Activated CD8-positive, alpha-beta memory T cell treated with anti-CD3 and anti-CD28 coated beads for 36 hours (primary cell): ENCODE measurements at regions not wholly inside any gene's neighbourhood (a gene's known extent, or its start where the extent isn't known, plus 50 kb on each side); places are given as distances from the start of the nearest gene placed in this dataset.

Experiments
- CTCF ChIA-PET: fragments of 350-600 bp; sonication (Branson Sonifier 250); formaldehyde crosslinking; loops from one replicate; lab custom pipeline; 2021; ENCODE audit warnings: antibody characterized with exemption; lab: Charles Lee
- POLR2A ChIA-PET: fragments of 350-600 bp; sonication (Branson Sonifier 250); formaldehyde crosslinking; loops from one replicate; lab custom pipeline; 2021; ENCODE audit warnings: antibody characterized with exemption; lab: Charles Lee

- POLR2A ChIA-PET, result no interaction called here
- CTCF ChIA-PET, result interaction anchor here (0.6 kb wide), 1 partner anchor 15 kb away, joined by 4 read pairs; no protein-coding TSS in a partner anchor
Observed at GRCh38 chr7:40966693-40967092, 736.2 kb downstream of the INHBA start.

- POLR2A ChIA-PET, result no interaction called here
Observed at GRCh38 chr7:40965774-40966173, 737.1 kb downstream of the INHBA start.

DNA sequence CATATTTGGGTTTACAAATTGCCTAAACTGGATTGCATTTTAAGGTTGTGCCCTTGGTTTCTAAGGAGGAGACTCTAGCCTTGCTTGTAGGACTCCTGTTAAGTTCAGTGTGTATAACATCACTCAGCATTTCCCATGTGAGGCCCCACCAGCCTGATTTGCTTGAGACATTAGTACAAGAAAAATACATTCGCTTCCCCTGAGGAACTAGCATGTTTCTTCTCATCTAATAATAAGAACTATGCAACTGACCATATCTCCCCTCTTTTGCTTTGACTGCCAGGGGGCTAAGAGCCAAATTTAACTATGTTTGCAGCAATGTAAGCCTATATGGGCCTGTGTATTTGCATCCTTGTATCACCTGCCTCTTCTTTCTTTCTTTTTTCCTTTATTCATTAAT lies 737.9 kb downstream of the INHBA start:
- POLR2A ChIA-PET, result no interaction called here
- CTCF ChIA-PET, result no interaction called here

More at GRCh38 chr7:40965774-40966173, 737.1 kb downstream of the INHBA start:
- CTCF ChIA-PET, result no interaction called here

DNA sequence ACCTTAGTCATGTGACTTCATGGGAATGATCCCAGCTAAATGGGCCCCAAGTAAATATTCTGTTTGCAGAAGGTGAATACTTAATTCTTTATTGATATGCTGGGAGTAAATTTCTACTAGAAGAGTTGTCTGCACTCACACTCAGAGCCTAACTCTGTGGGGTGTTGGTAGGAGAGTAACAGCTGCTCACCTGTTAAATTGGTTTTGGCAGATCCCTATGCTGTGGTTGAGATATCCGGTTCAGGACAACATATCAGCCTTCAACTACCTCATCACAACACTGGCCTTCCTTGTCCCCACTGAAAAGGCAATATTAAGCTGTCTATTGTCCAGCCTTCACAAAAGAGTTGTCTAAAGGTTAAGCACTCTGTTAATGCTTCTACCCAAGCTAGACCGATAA lies 738.3 kb downstream of the INHBA start:
- CTCF ChIA-PET, result no interaction called here
- POLR2A ChIA-PET, result no interaction called here

GRCh38 chr7:40959955-40960354 lies 742.9 kb downstream of the INHBA start:
- ChIA-PET POLR2A (no interaction called here), CTCF (no interaction called here)

DNA sequence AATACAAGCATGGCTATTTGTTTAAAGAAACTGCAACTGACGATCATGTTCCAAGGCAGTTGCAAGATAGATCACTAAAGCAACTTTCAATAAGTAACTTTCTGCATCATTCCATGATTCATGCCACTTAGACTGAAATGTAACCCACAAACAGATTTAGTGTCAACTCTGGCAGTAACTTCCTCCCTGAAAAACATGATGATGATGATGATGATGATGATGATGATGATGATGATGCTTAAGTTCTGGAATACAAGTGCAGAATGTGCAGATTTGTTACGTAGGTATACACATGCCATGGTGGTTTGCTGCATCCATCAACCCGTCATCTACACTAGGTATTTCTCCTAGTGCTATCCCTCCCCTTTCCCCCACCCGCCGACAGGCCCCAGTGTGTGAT lies 754.7 kb downstream of the INHBA start:
- POLR2A ChIA-PET, result no interaction called here
- CTCF ChIA-PET, result no interaction called here

GRCh38 chr7:40947566-40947965 lies 755.3 kb downstream of the INHBA start:
- POLR2A ChIA-PET, result no interaction called here
- CTCF ChIA-PET, result no interaction called here

DNA sequence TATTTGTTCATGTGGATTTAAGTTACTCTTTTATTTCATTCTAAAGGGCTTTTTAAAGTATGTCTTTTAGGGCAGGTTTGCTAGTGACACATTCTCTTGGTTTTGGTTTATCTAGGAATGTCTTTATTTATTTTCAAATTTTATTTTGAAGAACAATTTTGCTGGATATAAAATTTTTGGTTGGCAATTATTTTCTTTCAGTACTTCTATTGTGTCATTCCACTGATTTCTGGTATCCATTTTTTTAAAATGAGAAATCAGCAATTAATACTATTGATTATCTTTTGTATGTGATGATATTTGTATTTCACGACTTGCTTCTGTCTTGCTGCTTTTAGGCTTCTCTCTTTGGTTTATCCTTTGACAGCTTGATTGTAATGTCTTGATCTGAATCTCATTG lies 756.3 kb downstream of the INHBA start:
- POLR2A ChIA-PET, result no interaction called here
- CTCF ChIA-PET, result no interaction called here

DNA sequence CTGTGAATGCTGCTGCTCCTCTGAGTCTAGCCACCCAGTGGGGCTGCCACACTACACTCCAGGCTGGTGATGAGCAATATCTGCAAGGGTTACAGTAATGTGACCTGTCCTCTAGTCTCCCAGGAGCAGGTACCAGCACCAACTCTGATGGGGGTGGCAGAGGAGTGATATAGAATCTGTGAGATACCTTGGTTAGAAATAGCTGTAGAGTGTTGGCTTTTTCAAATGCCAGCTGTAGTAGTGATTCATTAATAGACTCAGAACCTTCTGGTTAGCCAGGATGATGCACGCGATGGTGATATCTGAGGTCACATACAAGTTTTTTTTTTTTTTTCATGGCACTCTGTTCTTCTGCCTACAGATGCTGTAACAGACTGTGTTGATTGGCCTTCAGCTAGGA lies 757.1 kb downstream of the INHBA start:
- POLR2A ChIA-PET, result no interaction called here
- CTCF ChIA-PET, result no interaction called here

GRCh38 chr7:40944981-40945585 lies 757.8 kb downstream of the INHBA start:
- CTCF ChIA-PET, result no interaction called here
- POLR2A ChIA-PET, result no interaction called here

DNA sequence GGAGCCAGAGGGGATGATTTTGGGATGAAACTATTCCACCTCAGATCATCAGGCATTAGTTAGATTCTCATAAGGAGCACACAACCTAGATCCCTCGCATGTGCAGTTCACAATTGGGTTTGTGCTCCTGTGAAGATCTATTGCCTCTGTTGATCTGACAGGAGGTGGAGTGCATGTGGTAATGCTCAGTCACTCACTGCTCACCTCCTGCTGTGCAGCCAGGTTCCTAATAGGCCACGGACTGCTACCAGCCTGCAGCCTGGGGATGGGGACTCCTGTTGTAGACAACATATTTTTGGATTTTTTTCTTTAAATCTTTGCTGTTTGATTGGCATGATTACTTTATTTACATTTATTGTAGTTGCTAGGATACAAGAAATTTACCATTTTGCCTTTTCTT lies 765.0 kb downstream of the INHBA start:
- POLR2A ChIA-PET, result no interaction called here
- CTCF ChIA-PET, result no interaction called here

- POLR2A ChIA-PET, result no interaction called here
- CTCF ChIA-PET, result no interaction called here
Observed at GRCh38 chr7:40935435-40935834, 767.5 kb downstream of the INHBA start.

GRCh38 chr7:40923626-40924025 lies 779.3 kb downstream of the INHBA start:
- ChIA-PET CTCF (no interaction called here), POLR2A (no interaction called here)

- CTCF ChIA-PET, result no interaction called here
- POLR2A ChIA-PET, result no interaction called here
Observed at GRCh38 chr7:40922316-40922670, 780.6 kb downstream of the INHBA start.

GRCh38 chr7:40921589-40922315 lies 781.1 kb downstream of the INHBA start:
- CTCF ChIA-PET, result no interaction called here
- POLR2A ChIA-PET, result no interaction called here

GRCh38 chr7:40918701-40919271 lies 784.0 kb downstream of the SUGCT start:
- ChIA-PET CTCF (interaction anchor here (0.6 kb wide), 1 partner anchor 225 kb away, joined by 3 read pairs; no protein-coding TSS in a partner anchor), POLR2A (no interaction called here)

- CTCF ChIA-PET, result no interaction called here
- POLR2A ChIA-PET, result no interaction called here
Observed at GRCh38 chr7:40916813-40917212, 782.0 kb downstream of the SUGCT start.

DNA sequence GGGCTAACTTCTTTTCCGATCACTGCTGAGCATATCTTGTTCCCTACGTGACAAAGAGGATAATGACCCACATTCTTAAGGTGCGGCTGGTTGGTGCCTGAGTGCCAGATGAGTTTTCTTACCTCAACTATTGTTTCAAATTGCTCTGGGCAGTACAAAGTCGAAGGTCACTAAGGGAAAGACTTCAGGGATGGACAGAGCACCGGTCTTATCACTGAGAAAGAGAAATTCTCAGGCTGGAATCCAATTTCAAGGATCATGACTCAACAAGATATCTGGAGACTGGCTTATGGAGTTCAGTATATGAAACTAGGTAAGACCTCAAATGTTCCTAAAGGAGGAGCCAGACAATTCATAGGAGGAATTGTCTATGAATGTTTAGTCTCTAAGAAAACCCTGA lies 780.3 kb downstream of the SUGCT start:
- POLR2A ChIA-PET, result no interaction called here

More for the DNA sequence above, 780.3 kb downstream of the SUGCT start:
- CTCF ChIA-PET, result no interaction called here
